ENCODE measurements at regions not wholly inside any gene's neighbourhood (a gene's known extent, or its start where the extent isn't known, plus 50 kb on each side); places are given as distances from the start of the nearest gene placed in this dataset.

GRCh38 chr4:13266687-13267086, 217.5 kb downstream of the RAB28 start:
- TF ChIP-seq EZH2phosphoT487 (IDR thresholded peaks at IDR 0.05; ENCODE audit: borderline replicate concordance, low read length) (no peak), EZH2 (IDR thresholded peaks at IDR 0.05; ENCODE audit: low read length, unreplicated experiment) (no peak)
- TF ChIP-seq, protein P1, sequence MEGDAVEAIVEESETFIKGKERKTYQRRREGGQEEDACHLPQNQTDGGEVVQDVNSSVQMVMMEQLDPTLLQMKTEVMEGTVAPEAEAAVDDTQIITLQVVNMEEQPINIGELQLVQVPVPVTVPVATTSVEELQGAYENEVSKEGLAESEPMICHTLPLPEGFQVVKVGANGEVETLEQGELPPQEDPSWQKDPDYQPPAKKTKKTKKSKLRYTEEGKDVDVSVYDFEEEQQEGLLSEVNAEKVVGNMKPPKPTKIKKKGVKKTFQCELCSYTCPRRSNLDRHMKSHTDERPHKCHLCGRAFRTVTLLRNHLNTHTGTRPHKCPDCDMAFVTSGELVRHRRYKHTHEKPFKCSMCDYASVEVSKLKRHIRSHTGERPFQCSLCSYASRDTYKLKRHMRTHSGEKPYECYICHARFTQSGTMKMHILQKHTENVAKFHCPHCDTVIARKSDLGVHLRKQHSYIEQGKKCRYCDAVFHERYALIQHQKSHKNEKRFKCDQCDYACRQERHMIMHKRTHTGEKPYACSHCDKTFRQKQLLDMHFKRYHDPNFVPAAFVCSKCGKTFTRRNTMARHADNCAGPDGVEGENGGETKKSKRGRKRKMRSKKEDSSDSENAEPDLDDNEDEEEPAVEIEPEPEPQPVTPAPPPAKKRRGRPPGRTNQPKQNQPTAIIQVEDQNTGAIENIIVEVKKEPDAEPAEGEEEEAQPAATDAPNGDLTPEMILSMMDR (conservative IDR thresholded peaks at IDR 0.05; ENCODE audit: low read depth, low read length), result no peak

Data from PC-3 (cell line).